Duodenal mucosa (tissue), 2 donors: ENCODE measurements at regions not wholly inside any gene's neighbourhood (a gene's known extent, or its start where the extent isn't known, plus 50 kb on each side); places are given as distances from the start of the nearest gene placed in this dataset.

Experiments
- H3K27ac ChIP-seq: one replicate; pipeline ENCODE4 v1.7.0; 2013; ENCODE audit warnings: low read depth, low read length
- H3K27me3 ChIP-seq, 2 donors: one replicate each; pipeline ENCODE4 v1.7.0; 2013; ENCODE audit warnings: low read length in 2 of 2, control low read depth in 1 of 2; ENCODE audit not compliant: insufficient read depth in 2 of 2, control insufficient read depth in 1 of 2
- H3K36me3 ChIP-seq, 2 donors: one replicate each; pipeline ENCODE4 v1.7.0; 2013; ENCODE audit warnings: low read length in 2 of 2, control low read depth in 1 of 2; ENCODE audit not compliant: insufficient read depth in 2 of 2, control insufficient read depth in 1 of 2
- H3K4me1 ChIP-seq, 2 donors: one replicate each; pipeline ENCODE4 v1.7.0; 2013; ENCODE audit warnings: low read length in 2 of 2, control low read depth in 1 of 2; ENCODE audit not compliant: insufficient read depth in 2 of 2, control insufficient read depth in 1 of 2
- H3K4me3 ChIP-seq, 2 donors: one replicate each; pipeline ENCODE4 v1.7.0; 2013; ENCODE audit warnings: low read length in 2 of 2, low read depth in 1 of 2
- H3K9ac ChIP-seq, 2 donors: one replicate each; pipeline ENCODE4 v1.7.0; 2013; ENCODE audit warnings: low read length in 2 of 2, low read depth in 1 of 2
- H3K9me3 ChIP-seq, 2 donors: one replicate each; pipeline ENCODE4 v1.7.0; 2013; ENCODE audit warnings: low read length in 2 of 2, control low read depth in 1 of 2; ENCODE audit not compliant: control insufficient read depth in 1 of 2

- peak overlapping the region; percentile 41 to 69 for H3K4me3 ChIP-seq
- H3K9me3 ChIP-seq = no peaks in the 10 kb centered on the region
- peak overlapping the region; percentile 69 for H3K27ac ChIP-seq
- no peaks in the 10 kb centered on the region for H3K27me3 ChIP-seq
- peaks cover 0 to 6% of the 10 kb centered on the region in 2 donors for H3K36me3 ChIP-seq
- H3K4me1 ChIP-seq = peaks cover 76 to 86% of the 10 kb centered on the region in 2 donors
- H3K9ac ChIP-seq = peak overlapping the region; percentile 45 to 52
These were observed 304.4 kb downstream of the SEC14L1 start for GRCh38 chr17:77444984-77445759.

GRCh38 chr17:77445760-77446532 is 305.2 kb downstream of the SEC14L1 start:
- Histone ChIP-seq H3K4me3 (peak overlapping the region; percentile 41 to 69), H3K27me3 (no peaks in the 10 kb centered on the region), H3K27ac (peak overlapping the region; percentile 62), H3K36me3 (peaks cover 0 to 6% of the 10 kb centered on the region in 2 donors), H3K9me3 (no peaks in the 10 kb centered on the region), H3K9ac (peak overlapping the region; percentile 45 to 52), H3K4me1 (peaks cover 77 to 86% of the 10 kb centered on the region in 2 donors)

GRCh38 chr17:77446940-77447634 is 306.3 kb downstream of the SEC14L1 start:
- H3K4me3 ChIP-seq = no peak overlapping the region
- H3K36me3 ChIP-seq = peaks cover 0 to 6% of the 10 kb centered on the region in 2 donors
- no peak overlapping the region for H3K9ac ChIP-seq
- peaks cover 68 to 86% of the 10 kb centered on the region in 2 donors for H3K4me1 ChIP-seq
- H3K27me3 ChIP-seq = no peaks in the 10 kb centered on the region
- no peaks in the 10 kb centered on the region for H3K9me3 ChIP-seq
- no peak overlapping the region for H3K27ac ChIP-seq

- H3K9me3 ChIP-seq = no peaks in the 10 kb centered on the region
- H3K9ac ChIP-seq = peak overlapping the region; percentile 79 to 91
- no peak overlapping the region for H3K27ac ChIP-seq
- peaks cover 0 to 6% of the 10 kb centered on the region in 2 donors for H3K36me3 ChIP-seq
- H3K4me3 ChIP-seq = peak overlapping the region; percentile 81 to 84
- no peaks in the 10 kb centered on the region for H3K27me3 ChIP-seq
- peaks cover 74 to 87% of the 10 kb centered on the region in 2 donors for H3K4me1 ChIP-seq
These were observed 308.7 kb downstream of the SEC14L1 start for GRCh38 chr17:77449373-77449907.

- H3K36me3 ChIP-seq = peaks cover 0 to 6% of the 10 kb centered on the region in 2 donors
- H3K4me3 ChIP-seq = peak overlapping the region; percentile 81 to 84
- H3K9me3 ChIP-seq = no peaks in the 10 kb centered on the region
- peaks cover 73 to 86% of the 10 kb centered on the region in 2 donors for H3K4me1 ChIP-seq
- H3K27ac ChIP-seq = peak overlapping the region; percentile 78
- H3K27me3 ChIP-seq = no peaks in the 10 kb centered on the region
- peak overlapping the region; percentile 79 to 91 for H3K9ac ChIP-seq
These were observed 309.4 kb downstream of the SEC14L1 start for GRCh38 chr17:77449908-77450741.

- Histone ChIP-seq H3K36me3 (peaks cover 0 to 6% of the 10 kb centered on the region in 2 donors), H3K9me3 (no peaks in the 10 kb centered on the region), H3K27ac (peak overlapping the region; percentile 78), H3K9ac (peak overlapping the region; percentile 79 to 91), H3K27me3 (no peaks in the 10 kb centered on the region), H3K4me1 (peaks cover 73 to 86% of the 10 kb centered on the region in 2 donors), H3K4me3 (peak overlapping the region; percentile 81 to 84)
These were observed 310.0 kb downstream of the SEC14L1 start for GRCh38 chr17:77450742-77451244.

- Histone ChIP-seq H3K4me3 (peak overlapping the region; percentile 81 to 84), H3K9me3 (no peaks in the 10 kb centered on the region), H3K27me3 (no peaks in the 10 kb centered on the region), H3K4me1 (peaks cover 73 to 85% of the 10 kb centered on the region in 2 donors), H3K9ac (peak overlapping the region; percentile 79 to 91), H3K36me3 (peaks cover 0 to 6% of the 10 kb centered on the region in 2 donors), H3K27ac (peak overlapping the region; percentile 78)
These were observed 310.6 kb downstream of the SEC14L1 start for GRCh38 chr17:77451245-77451893.

- Histone ChIP-seq H3K9ac (peak overlapping the region; percentile 79 to 91), H3K9me3 (no peaks in the 10 kb centered on the region), H3K4me1 (peaks cover 65 to 77% of the 10 kb centered on the region in 2 donors)
These were observed 311.4 kb downstream of the SEC14L1 start for GRCh38 chr17:77451894-77452852.

More at GRCh38 chr17:77451894-77452852, 311.4 kb downstream of the SEC14L1 start:
- H3K27ac ChIP-seq = peak overlapping the region; percentile 73
- H3K4me3 ChIP-seq = peak overlapping the region; percentile 81 to 84
- peaks cover 0 to 6% of the 10 kb centered on the region in 2 donors for H3K36me3 ChIP-seq
- no peaks in the 10 kb centered on the region for H3K27me3 ChIP-seq
